GM03348 (cell line): ENCODE measurements at regions not wholly inside any gene's neighbourhood (a gene's known extent, or its start where the extent isn't known, plus 50 kb on each side); places are given as distances from the start of the nearest gene placed in this dataset.

Source experiments
- DNase-seq: peaks from one replicate; pipeline ENCODE4 v3.0.0; 2012; ENCODE audit warnings: low spot score

GRCh38 chr4:160233141-160233540, 1130.3 kb downstream of the RAPGEF2 start:
- no peak for DNase-seq

GRCh38 chr4:160235285-160235684, 1132.4 kb downstream of the RAPGEF2 start:
- DNase-seq, result no peak

GRCh38 chr4:160235771-160236170, 1132.9 kb downstream of the RAPGEF2 start:
- DNase-seq, result no peak

GRCh38 chr4:160238790-160239189, 1135.9 kb downstream of the RAPGEF2 start:
- no peak for DNase-seq

- no peak for DNase-seq
Measured at GRCh38 chr4:160247091-160247656, 1144.3 kb downstream of the RAPGEF2 start.

- no peak for DNase-seq
Measured at GRCh38 chr4:160251522-160252170, 1148.8 kb downstream of the RAPGEF2 start.

- no peak for DNase-seq
Measured at GRCh38 chr4:160257318-160257717, 1154.4 kb downstream of the RAPGEF2 start.

GRCh38 chr4:160265014-160265413, 1162.1 kb downstream of the RAPGEF2 start:
- DNase-seq, result no peak

- DNase-seq, result no peak
Measured at GRCh38 chr4:160265836-160266235, 1163.0 kb downstream of the RAPGEF2 start.

- no peak for DNase-seq
Measured at GRCh38 chr4:160276785-160277325, 1174.0 kb downstream of the RAPGEF2 start.

GRCh38 chr4:160283081-160283480, 1180.2 kb downstream of the RAPGEF2 start:
- no peak for DNase-seq

GRCh38 chr4:160284516-160284915, 1181.6 kb downstream of the RAPGEF2 start:
- no peak for DNase-seq

- no peak for DNase-seq
Measured at GRCh38 chr4:160286051-160286450, 1183.2 kb downstream of the RAPGEF2 start.

- no peak for DNase-seq
Measured at GRCh38 chr4:160296476-160296875, 1193.6 kb downstream of the RAPGEF2 start.

- no peak for DNase-seq
Measured at GRCh38 chr4:160299177-160299576, 1196.3 kb downstream of the RAPGEF2 start.

GRCh38 chr4:160299608-160300007, 1196.7 kb downstream of the RAPGEF2 start:
- no peak for DNase-seq

GRCh38 chr4:160316036-160316435, 1213.2 kb downstream of the RAPGEF2 start:
- no peak for DNase-seq

- no peak for DNase-seq
Measured at GRCh38 chr4:160318567-160319220, 1215.8 kb downstream of the RAPGEF2 start.

GRCh38 chr4:160319221-160319867, 1216.5 kb downstream of the RAPGEF2 start:
- DNase-seq, result no peak

- no peak for DNase-seq
Measured at GRCh38 chr4:160319868-160320260, 1217.0 kb downstream of the RAPGEF2 start.

- no peak for DNase-seq
Measured at GRCh38 chr4:160326110-160326509, 1223.2 kb downstream of the RAPGEF2 start.

GRCh38 chr4:160347197-160347596, 1244.3 kb downstream of the RAPGEF2 start:
- DNase-seq, result no peak

GRCh38 chr4:160350944-160351343, 1248.1 kb downstream of the RAPGEF2 start:
- no peak for DNase-seq
